GM18951 (cell line): ENCODE measurements at regions not wholly inside any gene's neighbourhood (a gene's known extent, or its start where the extent isn't known, plus 50 kb on each side); places are given as distances from the start of the nearest gene placed in this dataset.

Experiments used
- POLR2A ChIP-seq: IDR thresholded peaks from 4 replicates; pipeline ENCODE4 v1.6.1; 2011; ENCODE audit warnings: mild to moderate bottlenecking; ENCODE audit not compliant: insufficient read length, insufficient read depth; ENCODE audit errors: extremely low read depth
- in situ Hi-C: fragments of 300-500 bp; cut with MboI; formaldehyde crosslinking; loops from one replicate; pipeline ENCODE4 v1.12.0; 2022; ENCODE audit warnings: low sequenced_read_pairs, mixed read lengths, inconsistent platforms; ENCODE audit not compliant: unreplicated experiment

- TF ChIP-seq POLR2A = no peak
- in situ Hi-C loops = no loop called here
Observed at GRCh38 chr18:45349019-45349418, 266.3 kb upstream of the SLC14A2 start.

- in situ Hi-C loops = no loop called here
- no peak for TF ChIP-seq POLR2A
Observed at GRCh38 chr18:45349467-45349866, 265.8 kb upstream of the SLC14A2 start.

- in situ Hi-C loops = no loop called here
Observed at GRCh38 chr18:45350404-45351156, 264.7 kb upstream of the SLC14A2 start.

DNA sequence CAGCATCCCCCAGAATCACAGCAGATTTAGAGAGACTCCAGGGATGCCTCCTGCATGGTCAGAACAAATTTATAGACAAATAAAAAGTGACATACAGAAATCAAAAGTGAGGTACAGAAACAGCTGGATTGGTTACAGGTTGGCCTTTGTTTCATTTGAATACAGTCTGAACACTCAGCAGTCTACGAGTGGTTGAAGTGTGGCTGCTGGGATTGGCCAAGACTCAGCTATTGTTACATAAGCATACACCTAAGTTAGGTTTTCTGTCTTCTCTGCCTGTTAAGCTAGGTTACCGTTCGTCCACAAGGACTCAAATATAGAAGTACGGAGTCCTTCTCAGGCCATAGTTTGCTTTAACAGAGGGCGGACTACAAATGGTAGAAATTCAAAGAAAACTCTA lies 262.4 kb upstream of the SLC14A2 start:
- in situ Hi-C loops = no loop called here
- TF ChIP-seq POLR2A = no peak

More at GRCh38 chr18:45350404-45351156, 264.7 kb upstream of the SLC14A2 start:
- TF ChIP-seq POLR2A = no peak

- in situ Hi-C loops = no loop called here
- no peak for TF ChIP-seq POLR2A
Observed at GRCh38 chr18:45353530-45353929, 261.7 kb upstream of the SLC14A2 start.

- in situ Hi-C loops = no loop called here
- no peak for TF ChIP-seq POLR2A
Observed at GRCh38 chr18:45355944-45356520, 259.2 kb upstream of the SLC14A2 start.

DNA sequence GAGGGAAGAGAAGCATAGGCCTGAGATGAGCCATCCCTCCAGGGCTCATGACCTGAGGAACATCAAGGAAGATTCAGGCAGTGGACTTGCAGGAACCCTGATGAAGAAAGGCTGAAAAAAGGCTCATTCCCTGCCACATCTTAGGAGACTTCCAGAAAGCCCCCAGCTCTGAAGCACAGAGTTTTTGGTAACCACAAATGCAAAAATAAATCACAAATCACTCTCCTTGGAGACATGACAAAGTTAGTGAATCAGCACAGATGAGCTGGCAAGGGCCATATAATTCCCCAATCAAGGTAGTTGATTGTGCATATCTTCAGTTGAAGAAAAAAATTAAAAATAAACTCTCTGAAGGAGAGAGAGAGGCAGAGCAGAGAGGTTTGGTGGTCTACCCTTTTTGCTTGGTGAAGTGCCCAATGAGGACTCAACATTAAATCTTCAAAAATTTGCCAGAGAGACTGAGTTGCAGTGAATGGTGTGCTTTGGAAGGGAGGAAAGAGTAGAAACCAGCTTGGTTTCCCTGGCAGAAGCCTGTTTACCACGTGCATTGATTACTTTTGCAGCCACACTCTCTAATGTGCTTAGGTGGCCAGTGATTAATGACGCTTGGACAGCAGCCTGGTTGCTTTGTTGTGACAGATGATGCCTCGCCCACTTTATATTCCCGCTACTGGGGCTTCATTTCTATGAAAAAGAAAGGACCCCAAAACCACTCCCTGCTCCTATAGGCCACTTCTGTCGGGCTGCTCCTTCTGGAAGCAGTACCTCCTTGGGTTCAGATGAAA lies 257.4 kb upstream of the SLC14A2 start:
- in situ Hi-C loops = no loop called here
- no peak for TF ChIP-seq POLR2A

- TF ChIP-seq POLR2A = no peak
- in situ Hi-C loops = no loop called here
Observed at GRCh38 chr18:45359275-45360009, 255.8 kb upstream of the SLC14A2 start.

- no peak for TF ChIP-seq POLR2A
- in situ Hi-C loops = no loop called here
Observed at GRCh38 chr18:45361125-45361851, 254.0 kb upstream of the SLC14A2 start.

DNA sequence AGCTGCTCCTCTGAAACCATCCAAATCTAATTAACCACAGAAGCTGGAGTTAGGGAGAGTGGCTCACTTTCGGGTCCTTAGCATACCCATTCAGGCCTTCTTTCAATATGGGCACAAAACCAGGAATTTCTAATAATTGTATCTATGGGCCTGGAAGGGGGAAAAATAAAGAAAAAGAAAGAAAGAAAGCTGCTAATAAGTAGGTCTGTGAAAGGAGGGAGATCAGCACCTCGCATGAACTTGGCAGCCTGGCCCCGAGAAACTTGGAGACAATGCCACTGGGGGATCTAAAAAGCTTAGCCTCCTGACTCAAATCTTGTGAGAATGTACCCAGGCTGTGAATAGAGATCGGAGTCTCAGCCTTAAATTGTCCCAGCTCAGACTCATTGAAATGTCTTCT lies 252.1 kb upstream of the SLC14A2 start:
- in situ Hi-C loops = no loop called here
- no peak for TF ChIP-seq POLR2A

GRCh38 chr18:45365835-45366234 lies 249.4 kb upstream of the SLC14A2 start:
- no peak for TF ChIP-seq POLR2A
- in situ Hi-C loops = no loop called here

GRCh38 chr18:45370255-45371010 lies 244.8 kb upstream of the SLC14A2 start:
- in situ Hi-C loops = no loop called here
- TF ChIP-seq POLR2A = no peak
